Globus pallidus (tissue), 1 donor: ENCODE measurements at regions not wholly inside any gene's neighbourhood (a gene's known extent, or its start where the extent isn't known, plus 50 kb on each side); places are given as distances from the start of the nearest gene placed in this dataset.
"Not testable (repeated sequence)": the region's sequence is repeated elsewhere in the genome, so short reads cannot be mapped to it uniquely, and the experiment has no call there.

Experiments
- DNase-seq: peaks from one replicate; pipeline ENCODE4 v3.0.0-alpha.2; 2015; ENCODE audit warnings: low spot score

DNA sequence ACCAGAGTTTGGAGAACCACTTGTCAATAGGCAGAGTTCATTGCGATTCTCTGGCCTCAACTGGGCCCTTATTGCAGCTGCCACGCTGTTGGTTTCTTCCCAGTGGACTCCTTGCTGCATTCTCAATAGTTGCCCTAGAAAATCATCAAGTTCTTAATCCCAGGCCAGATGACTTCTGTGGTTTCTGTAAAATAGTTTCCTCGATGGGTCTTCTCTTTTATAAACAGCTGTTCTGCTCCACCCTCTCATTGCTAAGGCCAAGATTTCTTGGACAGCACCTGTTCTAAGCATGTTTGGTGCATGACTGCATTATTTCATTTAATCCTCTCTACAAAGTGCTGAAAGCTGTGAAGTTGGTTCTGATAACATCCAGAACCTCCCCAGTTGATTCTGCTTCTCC, 131.0 kb downstream of the BCL2L11 start:
- DNase-seq = no peak

GRCh38 chr2:111252436-111252835, 131.7 kb downstream of the BCL2L11 start:
- DNase-seq = no peak

DNA sequence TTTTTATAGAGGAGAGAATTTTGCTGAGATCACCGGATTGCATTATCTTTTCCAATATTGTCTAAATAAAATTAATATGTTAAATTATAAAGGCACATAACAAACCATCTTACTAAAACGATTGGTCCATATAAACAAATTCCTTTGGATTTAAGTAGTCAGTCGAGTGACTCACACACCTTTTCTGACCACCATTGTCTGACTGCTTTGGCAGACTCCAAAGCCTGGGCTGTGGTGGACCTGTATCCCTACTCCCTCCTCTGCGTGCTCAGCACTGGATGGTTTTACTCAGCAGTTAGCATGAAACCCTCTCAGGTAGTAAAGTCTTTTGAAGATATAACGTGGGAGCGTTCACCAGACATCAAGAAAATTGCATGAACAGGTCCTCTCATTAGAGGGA, 134.2 kb downstream of the BCL2L11 start:
- DNase-seq = not testable (repeated sequence)

DNA sequence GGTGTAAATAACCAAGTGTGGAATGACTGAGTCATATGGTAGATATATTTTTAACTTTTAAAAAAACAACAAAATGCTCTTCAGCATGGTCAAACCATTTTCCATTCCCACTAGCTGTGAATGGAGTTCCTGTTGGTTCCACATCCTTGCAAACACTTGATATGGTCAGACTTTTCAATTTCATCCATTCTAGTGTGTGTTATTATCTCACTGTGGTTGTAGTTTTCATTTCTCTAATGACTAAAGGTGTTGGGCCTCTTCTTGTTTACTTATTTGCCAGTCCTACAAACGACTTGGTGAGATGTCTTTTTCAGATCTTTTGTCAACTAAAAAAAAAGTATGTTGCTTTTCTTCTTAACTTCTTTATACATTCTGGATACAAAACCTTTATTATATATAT, 135.9 kb downstream of the BCL2L11 start:
- not testable (repeated sequence) for DNase-seq

DNA sequence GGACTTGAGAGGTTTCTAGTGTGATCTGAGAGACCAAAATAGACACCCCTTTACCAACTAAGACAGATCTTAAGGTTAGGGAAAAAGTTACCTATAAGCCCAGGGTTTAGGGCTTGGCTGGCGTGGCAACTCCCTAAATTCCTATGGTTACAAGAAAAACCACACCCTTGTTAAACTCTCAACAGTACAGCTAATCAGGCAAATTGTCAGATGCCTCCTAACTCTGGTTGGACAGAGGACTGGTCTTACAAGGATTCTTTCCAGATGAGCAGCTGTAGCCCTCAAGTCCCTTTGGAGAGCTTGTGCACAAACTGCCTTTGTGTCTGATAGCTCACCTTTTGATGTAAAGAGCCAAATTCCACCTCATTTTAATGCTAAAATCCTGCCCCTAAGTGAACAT, 136.9 kb downstream of the BCL2L11 start:
- not testable (repeated sequence) for DNase-seq

DNA sequence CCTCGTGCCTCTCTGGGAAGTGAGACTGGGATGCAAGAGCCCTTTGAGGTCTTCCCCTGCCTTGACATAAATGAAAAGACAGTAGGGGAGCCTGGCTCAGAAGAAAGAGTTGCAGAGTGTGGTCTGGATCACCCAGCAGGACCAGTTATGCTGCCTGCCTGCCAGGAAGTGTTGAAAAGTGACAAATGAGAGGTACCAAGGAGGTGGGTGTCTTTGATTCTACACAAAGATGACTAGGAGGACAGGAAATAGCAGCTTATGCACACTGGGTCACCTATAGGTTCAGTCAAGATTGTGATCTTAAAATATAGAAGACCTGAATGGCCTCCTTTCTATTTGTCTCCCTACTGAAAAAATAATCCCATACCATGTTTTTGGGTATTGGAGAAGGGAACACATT, 137.6 kb downstream of the BCL2L11 start:
- not testable (repeated sequence) for DNase-seq

DNA sequence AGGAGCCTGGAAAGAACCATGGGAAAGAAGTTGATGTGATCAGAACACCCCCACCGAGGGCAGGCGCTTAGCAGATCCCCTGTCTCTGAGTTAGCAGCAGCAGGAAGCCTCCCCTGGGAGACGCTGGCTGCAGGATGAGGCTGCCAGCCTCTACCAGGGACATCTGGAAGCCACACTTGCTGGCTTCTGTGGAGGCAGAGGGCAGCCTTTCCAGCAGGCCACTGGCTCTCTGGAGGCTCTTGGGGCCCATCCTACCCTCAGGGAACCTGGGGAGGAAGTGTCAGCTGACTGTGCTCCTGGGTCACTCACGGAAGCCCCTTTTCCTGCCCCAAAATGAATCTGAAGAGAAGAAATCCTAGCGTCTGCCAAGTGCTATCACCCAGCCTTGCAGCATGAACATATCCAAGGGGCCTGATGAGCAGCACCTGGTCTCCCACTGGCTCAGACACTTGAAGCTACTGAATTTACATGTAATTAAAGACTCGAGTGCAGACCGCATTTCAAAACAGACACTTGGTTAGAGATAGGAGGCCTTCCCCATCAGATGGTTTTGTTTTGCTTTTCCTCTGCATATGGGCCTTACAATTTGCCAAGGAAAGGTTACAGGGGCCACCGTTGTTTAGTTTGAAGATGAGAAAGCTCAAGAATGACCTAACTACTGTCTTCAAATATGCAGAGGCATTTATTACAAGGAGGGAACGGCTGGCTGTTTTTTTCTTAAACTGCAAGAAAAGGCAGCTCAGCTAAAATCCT, 142.1 kb downstream of the BCL2L11 start:
- not testable (repeated sequence) for DNase-seq

DNA sequence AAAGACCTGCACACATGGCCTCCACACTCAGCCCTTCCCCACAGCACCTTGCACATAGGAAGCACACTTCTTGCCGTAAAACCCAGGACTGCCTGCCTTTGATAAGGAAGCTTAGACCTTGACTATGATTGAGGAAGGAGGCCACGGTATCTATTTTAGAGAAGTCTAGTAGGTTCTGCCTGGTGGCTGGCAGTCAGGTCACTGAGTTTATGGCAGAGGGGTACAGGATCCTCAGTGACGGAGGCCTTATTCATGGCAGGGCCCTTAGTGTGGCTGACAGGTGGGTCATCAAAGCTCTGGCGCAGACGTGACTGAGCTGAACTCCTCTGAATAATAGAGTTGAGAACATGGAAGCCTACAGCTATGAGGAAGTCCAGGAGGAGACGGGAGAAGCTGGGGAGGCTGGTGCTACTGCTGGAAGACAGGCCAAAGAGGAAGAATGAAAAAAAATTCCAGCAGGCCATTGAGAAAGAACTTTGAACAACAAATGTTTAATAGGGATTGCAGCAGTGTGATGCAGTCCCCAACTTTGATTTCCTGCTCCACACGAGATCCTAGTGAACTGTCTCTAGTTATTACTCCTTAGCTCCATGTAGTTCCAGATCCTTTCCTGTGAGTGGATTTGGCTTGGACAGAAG, 142.8 kb downstream of the BCL2L11 start:
- DNase-seq = not testable (repeated sequence)

DNA sequence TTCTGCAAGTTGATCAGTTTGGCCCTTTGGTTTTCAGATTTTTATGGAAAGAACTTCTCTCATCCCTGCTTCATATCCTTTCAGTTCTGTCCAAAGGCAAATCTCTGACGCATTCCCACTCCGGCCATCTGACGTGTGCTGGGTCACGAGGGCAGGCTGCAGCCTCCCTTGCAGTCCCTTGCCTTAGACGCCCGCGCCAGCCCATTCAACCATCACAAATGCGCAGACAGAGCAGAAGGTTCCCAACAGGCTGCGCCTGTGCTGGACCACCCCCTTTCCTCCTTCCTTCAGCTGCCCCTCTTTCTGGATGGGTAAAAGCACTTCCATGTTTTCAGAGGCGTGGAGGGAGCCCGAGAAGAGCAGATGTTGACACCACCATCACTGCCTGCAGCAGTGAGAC, 144.2 kb downstream of the BCL2L11 start:
- DNase-seq = not testable (repeated sequence)

DNA sequence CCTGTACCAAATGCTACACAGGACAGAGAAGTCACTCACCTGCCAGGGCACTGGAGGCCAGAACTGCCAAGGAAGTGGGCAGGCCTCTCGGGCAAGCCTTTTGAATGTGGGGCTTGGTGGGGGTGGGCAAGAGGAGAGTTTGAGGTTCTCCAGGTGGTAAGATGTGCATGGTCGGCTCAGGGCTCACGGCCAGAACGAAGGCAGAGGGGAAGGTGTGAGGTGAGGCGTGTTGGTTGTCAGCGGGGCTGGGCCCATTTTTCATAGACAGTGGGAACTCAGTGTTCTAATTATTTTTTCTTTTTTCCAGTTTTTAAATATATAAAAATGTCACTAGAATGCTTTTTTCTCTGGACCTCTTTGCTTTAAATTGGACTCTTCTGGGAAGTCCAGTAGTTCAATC, 145.8 kb downstream of the BCL2L11 start:
- not testable (repeated sequence) for DNase-seq

GRCh38 chr2:111267038-111267437, 146.3 kb downstream of the BCL2L11 start:
- DNase-seq = peak; percentile 7

DNA sequence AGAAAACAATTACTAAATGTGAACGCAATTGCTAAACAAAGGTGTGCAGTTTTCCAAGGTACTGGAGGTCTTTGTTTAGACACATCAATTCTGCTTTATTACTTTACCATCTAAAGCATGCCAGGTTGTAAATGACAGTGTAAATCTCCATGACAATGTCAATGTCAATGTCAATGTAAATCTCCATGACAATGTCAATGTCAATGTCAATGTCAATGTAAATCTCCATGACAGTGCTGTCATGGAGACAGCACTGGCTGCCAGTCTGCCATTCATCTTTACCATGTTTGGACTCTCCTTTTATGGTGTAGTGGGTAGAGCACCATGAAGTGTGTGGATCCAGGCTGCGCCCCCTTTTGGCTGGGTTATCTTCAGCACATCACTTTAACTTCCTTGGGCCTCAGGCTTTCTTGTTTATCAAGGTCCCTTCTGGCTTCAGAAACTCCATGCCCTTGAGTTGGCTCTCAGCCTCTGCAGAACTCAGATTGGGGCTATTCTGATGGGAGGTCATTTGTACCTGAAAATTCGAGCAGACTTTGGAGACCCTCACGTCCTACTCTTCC, 149.1 kb downstream of the BCL2L11 start:
- DNase-seq = not testable (repeated sequence)

DNA sequence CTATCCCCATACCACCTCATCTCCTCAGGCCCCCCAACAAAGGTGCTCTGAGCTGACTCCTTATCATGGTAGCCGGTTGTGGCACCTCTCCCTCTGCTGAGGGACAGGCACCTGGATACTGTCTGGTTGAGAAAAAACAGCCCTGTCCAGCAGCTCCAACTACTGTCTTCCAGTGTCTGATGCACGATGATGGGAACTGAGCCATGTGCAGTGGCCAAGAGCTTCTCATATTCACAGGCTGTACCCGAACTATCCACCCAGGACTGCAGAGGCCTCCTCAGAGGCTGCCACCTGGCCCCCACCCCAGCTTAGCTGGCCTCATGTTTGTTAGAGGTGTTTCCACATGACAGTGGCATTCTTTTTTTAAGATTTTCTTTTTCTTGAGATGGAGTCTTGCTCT, 149.9 kb downstream of the BCL2L11 start:
- not testable (repeated sequence) for DNase-seq

DNA sequence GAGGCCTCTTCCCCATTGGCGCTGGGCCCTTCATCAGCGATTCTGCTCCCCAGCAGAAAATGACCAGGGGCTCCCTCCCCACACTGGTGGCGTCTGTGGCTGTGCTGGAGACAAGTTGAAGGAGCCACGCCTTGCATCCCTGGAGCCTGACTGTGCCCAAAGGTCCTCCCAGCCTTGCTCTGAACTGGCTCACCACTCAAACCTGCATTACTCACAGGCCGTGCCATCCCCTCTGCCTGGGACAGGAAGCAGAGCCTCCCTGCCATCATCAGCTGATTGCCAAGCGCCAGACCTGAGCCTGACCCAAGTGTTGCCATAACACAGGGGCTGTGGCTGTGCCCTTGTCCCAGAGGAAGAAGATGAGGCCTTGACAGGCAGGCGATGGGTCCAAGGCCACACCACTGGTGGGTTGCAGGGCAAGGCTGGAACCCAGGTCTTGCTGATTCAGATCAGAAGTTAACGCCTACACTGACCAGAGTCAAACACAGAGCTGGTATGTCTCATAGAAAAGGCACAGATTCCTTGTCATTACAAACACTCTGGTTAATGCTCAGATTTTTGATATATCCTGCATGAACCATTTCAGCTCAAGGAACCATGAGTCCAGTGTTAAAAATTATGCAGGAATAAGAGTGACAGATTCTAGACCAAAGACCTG, 151.1 kb downstream of the BCL2L11 start:
- DNase-seq = not testable (repeated sequence)

DNA sequence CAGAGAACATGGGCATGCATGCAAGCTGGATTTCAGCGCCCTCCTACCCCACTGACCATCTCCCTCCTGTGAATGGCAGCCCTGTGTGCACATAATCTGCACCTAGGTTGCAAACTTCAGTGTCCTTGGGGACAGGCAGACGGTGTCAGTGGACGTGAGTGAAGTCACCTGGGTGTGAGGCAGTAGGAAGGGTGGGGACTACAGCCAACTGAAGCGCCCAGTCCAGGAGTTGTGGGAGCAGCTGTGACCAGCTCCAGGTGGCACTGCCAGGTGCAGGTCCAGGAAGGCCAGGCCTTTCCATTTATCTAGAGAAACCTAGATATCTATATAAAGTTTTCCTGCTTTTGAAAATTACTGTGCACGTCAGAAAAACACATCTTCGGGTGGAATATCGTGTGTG, 152.3 kb downstream of the BCL2L11 start:
- not testable (repeated sequence) for DNase-seq

DNA sequence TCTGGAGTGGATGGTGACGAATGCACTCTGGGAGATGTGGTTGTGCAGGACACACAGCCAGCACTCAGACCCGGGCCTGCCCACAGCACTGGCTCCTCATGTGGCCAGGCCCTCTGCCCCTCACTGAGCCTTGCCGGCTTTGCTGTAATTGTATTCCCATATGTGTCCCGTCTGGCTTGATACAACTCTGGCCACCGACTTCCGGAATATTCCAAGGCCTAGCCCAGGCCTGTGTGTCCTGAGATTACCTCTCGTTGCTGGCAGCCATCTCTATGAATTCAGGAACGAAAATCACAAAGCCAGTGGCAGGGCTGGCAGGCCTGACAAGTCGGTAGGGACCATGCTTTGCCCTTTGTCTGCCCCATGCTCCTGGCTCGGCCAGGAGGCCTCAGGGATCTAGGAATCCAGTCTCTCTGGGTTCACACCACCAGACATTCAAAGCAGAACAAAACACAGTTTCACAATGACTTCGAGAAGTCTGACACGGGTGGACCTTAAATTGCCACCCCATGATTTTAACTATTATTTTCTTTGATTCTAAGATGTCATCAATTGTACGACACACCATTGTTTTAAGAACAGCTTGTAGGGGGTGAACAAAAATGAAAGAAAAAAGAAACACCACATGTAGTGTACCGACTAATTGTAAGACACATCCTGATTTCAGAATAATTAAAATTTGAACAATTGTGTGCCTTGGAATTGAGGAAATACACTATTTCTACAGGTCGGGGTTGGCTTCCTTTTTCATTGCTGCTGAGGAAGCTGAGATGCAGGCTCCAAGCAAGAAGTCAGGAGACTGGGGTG, 154.5 kb downstream of the BCL2L11 start:
- not testable (repeated sequence) for DNase-seq

GRCh38 chr2:111275854-111276171, 155.1 kb downstream of the BCL2L11 start:
- not testable (repeated sequence) for DNase-seq

GRCh38 chr2:111278133-111278532, 157.4 kb downstream of the BCL2L11 start:
- not testable (repeated sequence) for DNase-seq

GRCh38 chr2:111280709-111281286, 160.1 kb downstream of the BCL2L11 start:
- DNase-seq = not testable (repeated sequence)

GRCh38 chr2:111282162-111282561, 161.4 kb downstream of the BCL2L11 start:
- DNase-seq = not testable (repeated sequence)
